ENCODE measurements at regions not wholly inside any gene's neighbourhood (a gene's known extent, or its start where the extent isn't known, plus 50 kb on each side); places are given as distances from the start of the nearest gene placed in this dataset.

GRCh38 chr9:118162716-118163115 is 458.5 kb downstream of the TLR4 start:
- H3K4me3 ChIP-seq (ENCODE audit: low read depth, low read length), result no peak overlapping the region
- no peak for DNase-seq (ENCODE audit: low read depth, low spot score)
- TF ChIP-seq CTCF (IDR thresholded peaks at IDR 0.05; ENCODE audit: low read depth, low read length), result no peak
- in situ Hi-C loops (cut with HindIII; ENCODE audit: low sequenced_read_pairs), result no loop called here

- in situ Hi-C loops (cut with HindIII; ENCODE audit: low sequenced_read_pairs), result no loop called here
- no peak overlapping the region for H3K4me3 ChIP-seq (ENCODE audit: low read depth, low read length)
- DNase-seq (ENCODE audit: low read depth, low spot score), result no peak
- TF ChIP-seq CTCF (IDR thresholded peaks at IDR 0.05; ENCODE audit: low read depth, low read length), result no peak
Observed at GRCh38 chr9:118163751-118164150, 459.5 kb downstream of the TLR4 start.

GRCh38 chr9:118165451-118165850 is 461.2 kb downstream of the TLR4 start:
- no peak overlapping the region for H3K4me3 ChIP-seq (ENCODE audit: low read depth, low read length)
- in situ Hi-C loops (cut with HindIII; ENCODE audit: low sequenced_read_pairs), result no loop called here
- no peak for DNase-seq (ENCODE audit: low read depth, low spot score)
- TF ChIP-seq CTCF (IDR thresholded peaks at IDR 0.05; ENCODE audit: low read depth, low read length), result no peak

GRCh38 chr9:118170032-118170955 is 466.1 kb downstream of the TLR4 start:
- in situ Hi-C loops (cut with HindIII; ENCODE audit: low sequenced_read_pairs), result no loop called here
- H3K4me3 ChIP-seq (ENCODE audit: low read depth, low read length), result no peak overlapping the region
- peak; percentile 49 for DNase-seq (ENCODE audit: low read depth, low spot score)
- peak; percentile 78 for TF ChIP-seq CTCF (IDR thresholded peaks at IDR 0.05; ENCODE audit: low read depth, low read length)

GRCh38 chr9:118177241-118177640 is 473.0 kb downstream of the TLR4 start:
- in situ Hi-C loops (cut with HindIII; ENCODE audit: low sequenced_read_pairs), result no loop called here
- TF ChIP-seq CTCF (IDR thresholded peaks at IDR 0.05; ENCODE audit: low read depth, low read length), result no peak
- no peak for DNase-seq (ENCODE audit: low read depth, low spot score)
- H3K4me3 ChIP-seq (ENCODE audit: low read depth, low read length), result no peak overlapping the region

- no peak for DNase-seq (ENCODE audit: low read depth, low spot score)
- TF ChIP-seq CTCF (IDR thresholded peaks at IDR 0.05; ENCODE audit: low read depth, low read length), result no peak
- H3K4me3 ChIP-seq (ENCODE audit: low read depth, low read length), result no peak overlapping the region
- in situ Hi-C loops (cut with HindIII; ENCODE audit: low sequenced_read_pairs), result no loop called here
Observed at GRCh38 chr9:118183576-118183975, 479.4 kb downstream of the TLR4 start.
